NCI-H2107 treated with DMSO at 0.1 percent for 48 hours (cell line): ENCODE measurements at regions not wholly inside any gene's neighbourhood (a gene's known extent, or its start where the extent isn't known, plus 50 kb on each side); places are given as distances from the start of the nearest gene placed in this dataset.
"Not testable (repeated sequence)": the region's sequence is repeated elsewhere in the genome, so short reads cannot be mapped to it uniquely, and the experiment has no call there.

ENCODE experiments used
- DNase-seq: peaks from one replicate; lab custom pipeline; 2025; ENCODE audit not compliant: unreplicated experiment; lab: John Stamatoyannopoulos, UW

DNA sequence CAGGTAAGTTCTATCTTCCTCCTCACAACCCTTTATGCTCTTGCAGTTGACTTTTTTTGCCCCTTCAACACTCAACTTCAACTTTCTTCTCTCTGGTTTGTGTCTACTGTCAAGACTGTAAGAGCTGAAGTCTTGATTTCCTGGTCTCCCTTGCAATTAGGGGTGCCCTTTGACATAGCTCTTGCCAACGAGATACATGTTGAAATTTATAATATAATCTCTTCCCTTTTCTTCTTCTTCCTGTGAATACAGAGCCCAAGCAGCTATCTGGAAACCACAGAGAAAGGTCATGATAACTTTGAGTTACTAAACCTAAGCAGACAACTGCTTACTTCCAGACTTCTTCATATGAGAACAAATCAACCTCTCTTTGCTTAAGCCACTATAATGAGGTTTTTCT is 163.5 kb downstream of the MC4R start:
- no peak for DNase-seq

DNA sequence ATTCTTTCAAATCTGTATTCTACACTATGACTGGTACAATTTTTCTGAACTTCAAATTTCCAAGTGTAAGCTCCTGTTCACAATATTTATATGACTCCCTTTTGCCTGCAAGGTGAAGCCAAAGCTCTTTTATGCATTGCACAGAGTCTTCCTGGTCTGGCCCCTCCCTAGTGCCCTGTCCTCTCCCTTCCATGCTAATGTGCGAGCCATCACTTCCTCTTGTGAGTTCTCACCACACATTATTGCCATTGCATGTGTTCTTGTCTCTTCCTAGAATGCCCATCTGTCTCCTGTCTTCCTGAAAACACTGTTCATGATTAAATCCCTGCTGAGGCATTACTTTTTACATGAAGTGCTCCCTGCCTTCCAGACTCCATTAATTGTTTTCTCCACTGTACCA is 169.9 kb downstream of the MC4R start:
- DNase-seq, result no peak

DNA sequence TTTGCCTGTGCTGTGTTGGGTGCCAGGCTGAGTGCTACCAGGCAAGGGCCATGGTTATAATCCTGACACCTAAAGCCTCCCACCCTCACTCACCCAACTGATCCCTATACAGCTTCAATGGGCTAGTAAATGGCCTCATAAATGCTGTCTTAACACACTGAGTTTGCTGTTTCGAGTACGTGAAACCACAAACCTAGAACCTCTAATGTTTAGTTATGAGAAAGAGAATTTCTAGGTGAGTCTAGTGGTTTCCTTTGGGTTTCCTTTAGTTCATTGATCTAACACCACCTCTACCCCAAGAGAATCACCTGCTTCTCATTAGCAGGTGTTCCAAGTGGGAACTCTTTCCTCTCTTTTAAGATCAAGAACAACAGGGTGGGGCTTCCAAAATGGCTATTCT is 172.0 kb downstream of the MC4R start:
- no peak for DNase-seq

DNA sequence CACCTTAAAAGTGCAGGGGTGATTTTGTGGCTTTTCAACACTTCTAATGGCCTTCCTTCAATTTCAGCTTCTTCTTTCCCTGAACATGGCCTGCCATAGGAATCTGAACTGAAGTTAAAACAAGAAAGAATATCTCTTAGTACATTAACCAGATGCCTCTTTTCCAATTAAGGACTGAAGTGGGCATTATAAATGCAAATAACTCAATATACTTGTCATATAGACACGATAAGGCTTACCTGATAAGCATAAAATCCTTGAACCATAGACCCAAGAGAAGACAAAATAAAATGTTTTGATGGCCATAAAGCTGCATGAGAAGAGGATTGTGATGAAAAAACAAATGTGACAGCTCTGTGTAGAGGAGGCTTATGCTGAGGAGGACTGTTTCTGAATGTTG is 173.1 kb downstream of the MC4R start:
- no peak for DNase-seq

DNA sequence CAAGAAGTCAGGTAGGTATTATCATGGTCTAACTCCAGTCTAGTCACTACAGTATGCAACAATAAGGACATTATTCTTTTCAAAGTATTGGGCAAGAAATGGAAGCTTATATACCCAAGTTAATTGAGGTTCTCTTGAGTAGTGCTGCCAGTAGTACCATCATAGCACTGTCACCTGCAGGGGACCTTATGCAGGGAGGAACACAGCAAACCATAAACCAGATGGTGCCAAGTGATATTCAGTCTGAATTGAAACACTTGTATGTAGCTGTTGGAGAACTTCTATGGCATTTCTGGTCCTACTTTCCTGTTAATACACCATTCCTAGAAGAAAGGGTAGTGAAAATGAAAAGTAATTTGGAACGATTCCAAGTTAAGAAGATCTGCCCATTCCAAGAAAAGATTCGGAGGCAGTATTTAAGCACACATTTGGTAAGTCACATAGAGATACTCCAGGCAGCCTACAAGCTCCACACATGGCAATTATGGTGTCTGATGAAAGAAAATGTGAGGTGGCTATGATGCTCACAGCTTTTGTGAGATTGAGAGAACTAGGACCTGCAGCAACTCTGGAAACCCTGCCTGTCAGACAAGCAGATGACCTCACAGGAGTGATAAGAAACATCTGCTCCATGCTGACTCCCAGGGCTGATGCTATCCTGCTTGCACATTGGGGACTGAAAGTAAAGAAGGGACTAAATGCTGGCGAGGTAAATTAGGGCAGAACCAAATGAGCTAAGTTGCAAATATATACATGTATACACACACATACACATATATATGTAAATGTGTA is 174.7 kb downstream of the MC4R start:
- DNase-seq, result no peak

DNA sequence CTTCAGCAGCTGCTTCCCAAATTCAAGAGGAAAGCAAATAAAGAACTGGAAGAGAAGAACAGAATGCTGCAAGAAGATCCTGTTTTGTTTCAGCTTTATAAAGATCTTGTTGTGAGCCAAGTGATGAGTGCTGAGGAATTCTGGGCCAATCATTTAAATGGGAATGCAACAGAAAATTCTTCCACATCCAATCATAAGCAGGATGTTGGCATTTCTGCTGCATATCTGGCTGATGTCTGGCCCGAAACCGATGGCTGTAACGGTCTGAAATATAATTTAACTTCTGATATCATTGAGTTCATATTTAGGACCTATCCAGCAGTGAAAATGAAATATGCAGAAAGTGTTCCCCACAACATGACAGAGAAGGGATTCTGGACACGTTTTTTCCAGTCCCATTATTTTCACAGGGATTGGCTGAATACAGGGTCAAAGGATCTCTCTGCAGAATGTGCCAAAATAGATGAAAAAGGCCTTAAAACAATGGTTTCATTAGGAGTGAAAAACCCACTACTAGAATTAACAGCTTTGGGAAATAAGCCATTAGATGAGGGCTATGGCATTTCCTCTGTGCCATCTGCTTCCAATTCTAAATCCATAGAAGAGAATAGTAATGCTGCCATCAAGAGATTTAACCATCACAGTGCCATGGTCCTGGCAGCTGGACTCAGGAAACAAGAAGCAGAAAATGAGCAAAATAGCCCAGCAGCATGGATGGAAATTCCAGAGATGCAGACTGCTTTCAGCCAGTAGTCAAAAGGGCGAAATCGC is 175.6 kb downstream of the MC4R start:
- no peak for DNase-seq

DNA sequence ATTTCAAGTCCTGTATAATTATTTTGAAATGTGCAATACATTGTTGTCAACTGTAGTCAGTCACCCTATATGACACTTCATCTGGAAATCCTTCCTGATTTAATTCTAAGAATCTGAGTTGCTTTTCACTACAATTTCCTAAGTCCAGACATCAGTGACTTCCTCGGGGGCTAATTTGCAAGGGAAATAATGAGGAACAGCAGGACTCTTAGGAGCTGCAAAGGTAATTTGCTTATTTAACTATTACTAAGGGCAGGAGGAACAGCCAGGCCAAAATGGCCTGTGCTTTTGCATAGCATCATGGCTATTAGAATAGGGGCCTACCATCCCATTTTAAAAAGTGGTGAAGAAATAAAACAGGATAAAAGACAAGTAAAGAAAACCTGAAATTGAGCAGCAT is 178.8 kb downstream of the MC4R start:
- DNase-seq, result no peak

DNA sequence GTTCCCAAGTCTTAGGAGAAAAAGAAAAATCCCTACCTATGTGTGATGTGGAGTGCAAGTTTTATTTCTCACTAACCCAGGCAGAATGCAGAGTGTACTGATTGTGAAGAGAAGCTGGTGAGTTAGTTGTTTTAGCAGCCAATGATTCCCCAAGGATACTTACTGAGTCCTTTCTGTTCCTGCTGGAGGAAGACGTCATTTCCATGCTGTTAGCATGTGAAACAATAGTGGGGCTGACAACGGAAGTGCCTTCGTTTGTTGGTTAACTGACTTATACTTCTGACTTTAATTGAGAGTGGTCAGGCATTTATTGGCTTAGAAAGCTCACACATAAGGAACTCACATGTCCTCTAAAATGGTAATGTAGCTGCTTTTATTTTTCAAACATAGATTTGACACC is 180.6 kb downstream of the MC4R start:
- no peak for DNase-seq

DNA sequence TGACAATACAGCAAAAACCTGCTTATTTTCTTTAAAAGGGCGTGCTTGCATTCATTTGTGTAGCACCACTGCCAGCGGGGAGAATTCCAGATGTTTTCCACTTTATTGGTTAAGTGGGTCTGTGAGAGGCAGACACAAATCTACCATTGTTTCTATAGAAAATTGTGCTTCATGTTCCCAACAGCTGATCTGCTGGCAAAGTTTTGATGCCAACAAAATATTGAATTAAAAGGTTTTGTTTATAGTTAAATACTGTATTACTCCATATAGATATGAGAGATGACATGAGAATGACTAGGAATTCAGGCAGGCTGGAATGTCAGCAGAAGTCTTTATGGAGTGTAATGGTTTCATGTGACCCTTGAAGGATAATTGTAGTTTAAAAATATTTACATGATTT is 182.7 kb downstream of the MC4R start:
- DNase-seq, result no peak

DNA sequence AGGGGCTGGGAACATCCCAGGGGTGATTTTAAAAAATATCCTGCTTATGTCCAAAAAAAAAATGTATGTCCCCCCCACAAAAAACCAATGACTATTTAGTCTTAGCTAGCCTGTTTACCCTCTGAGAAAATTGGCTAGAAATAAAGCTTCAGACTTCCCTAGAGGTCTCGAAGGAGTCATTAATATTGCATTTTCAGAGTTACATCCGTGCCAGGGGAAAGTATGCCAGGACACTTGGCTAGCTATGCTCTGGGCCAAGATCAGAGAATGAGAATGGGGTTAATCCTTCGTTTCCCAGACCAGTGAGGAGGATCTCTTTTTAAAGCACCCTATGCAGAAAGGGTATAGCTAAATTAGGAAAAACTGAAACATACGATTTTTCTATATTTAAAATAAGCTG is 183.6 kb downstream of the MC4R start:
- no peak for DNase-seq

DNA sequence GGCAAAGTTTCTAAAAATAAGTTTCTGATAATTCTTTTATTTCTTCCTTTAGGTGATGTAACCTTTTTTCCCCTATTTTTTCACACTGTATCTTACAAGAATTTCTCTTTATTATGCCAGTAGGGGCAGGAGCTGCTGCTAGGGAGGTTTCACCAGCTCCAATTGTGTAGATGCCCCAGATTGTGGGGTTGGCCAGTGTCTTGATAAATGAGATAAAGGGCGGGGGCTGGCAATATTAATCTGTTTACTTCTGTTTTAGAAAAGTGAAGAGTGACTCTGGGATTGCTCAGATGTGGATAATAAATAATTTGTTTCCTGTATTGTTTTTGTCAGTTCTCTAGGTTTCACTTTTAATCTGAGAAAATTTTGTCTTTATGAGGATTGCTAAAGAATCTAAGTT is 190.4 kb downstream of the MC4R start:
- DNase-seq, result no peak

DNA sequence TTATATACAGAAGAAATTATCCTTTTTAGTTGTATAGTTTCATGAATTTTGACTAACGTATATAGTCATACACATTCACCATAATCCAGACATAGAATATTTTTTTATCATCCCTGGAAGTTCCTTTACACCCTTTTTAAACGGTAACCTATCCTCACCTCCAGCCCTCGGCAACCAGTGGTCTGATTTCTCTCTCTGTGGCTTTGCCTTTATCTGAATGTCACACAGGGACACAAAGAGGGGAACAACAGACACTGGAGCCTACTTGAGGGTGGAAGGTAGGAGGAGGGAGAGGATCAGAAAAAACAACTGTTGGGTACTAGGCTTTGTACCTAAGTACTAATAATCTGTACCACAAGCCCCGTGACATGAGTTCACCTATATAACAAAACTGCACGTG is 191.9 kb downstream of the MC4R start:
- no peak for DNase-seq

DNA sequence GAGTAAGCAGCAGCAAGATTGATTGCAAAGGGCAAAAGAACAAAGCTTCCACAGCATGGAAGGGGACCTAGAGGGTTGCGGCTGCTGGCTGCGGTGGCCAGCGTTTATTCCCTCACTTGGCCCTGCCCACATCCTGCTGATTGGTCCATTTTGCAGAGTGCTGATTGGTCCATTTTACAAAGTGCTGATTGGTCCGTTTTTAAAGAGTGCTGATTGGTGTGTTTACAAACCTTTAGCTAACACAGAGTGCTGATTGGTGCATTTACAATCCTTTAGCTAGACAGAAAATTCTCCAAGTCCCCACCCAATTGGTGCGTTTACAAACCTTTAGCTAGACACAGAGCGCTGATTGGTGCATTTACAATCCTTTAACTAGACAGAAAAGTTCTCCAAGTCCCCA is 194.4 kb downstream of the MC4R start:
- DNase-seq, result not testable (repeated sequence)

DNA sequence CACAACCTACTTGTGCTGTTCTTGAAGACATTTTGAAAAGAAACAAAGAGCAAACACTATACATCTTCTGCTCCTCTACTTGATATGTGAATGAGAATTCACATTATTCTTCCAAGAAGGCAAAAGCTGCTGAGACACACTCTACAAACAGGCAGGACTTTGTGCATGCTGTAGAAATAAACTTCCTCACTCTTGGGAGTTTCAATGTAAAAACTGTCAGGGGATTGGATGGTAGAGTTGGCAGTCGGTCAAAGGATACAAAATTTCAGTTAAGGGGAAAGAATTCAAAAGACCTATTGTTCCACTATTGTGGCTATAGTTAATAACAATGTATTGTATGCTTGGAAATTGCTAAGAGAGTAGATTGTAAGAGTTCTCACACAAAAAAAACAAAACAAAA is 196.3 kb downstream of the MC4R start:
- peak; percentile 52 for DNase-seq

DNA sequence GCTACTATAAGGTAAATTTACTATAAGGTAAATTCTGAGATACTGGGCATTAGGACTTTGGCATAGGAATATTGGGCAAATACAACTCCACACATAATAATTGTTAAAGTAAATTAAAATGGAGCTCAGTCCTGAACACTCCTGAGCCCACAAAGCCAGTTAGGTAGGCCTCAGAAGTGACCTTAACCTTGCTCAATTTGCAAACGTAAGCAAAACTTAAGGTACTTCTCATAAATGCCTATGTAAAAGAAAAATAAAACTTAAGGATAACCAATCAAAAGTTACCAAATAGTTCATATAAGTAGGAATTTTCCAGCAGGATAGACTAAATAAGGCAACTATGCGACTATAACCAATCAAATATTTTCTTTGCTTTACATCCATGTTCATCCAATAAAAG is 197.7 kb downstream of the MC4R start:
- DNase-seq, result no peak

DNA sequence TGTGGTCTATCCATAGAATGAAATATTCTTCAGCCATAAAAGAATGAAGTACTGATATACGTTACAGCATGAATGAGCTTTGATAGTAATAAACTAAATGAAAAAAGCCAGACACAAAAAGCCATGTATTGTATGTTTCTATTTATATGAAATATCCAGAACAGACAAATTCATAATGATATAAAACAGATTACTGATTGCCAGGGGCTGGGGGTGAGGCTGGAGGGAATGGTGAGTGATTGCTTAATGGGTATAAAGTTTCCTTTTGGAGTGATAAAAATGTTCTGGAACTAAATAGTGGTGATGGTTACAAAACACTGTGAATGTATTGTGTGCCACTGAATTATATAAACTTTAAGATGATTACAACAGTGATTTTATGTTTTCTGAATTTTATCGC is 200.5 kb downstream of the MC4R start:
- DNase-seq, result no peak

DNA sequence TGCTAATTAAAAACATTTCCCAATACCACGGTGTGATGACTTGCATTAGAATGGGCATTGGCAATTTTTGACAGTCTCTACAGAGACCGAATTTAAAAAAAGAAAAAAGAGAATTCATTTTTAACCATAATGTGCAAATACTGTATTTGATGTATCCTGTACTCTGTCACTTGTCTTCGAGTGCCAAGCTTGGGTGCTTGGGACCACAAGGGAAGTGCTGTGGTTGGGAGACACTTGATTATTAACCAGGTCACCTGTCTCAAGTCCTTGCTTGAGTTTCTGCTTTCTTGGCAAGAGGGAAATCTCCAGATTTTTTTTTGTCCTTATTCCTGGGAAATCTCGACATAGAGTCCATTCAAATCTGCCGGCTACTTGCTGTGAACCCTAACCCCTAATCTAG is 209.0 kb downstream of the MC4R start:
- no peak for DNase-seq

DNA sequence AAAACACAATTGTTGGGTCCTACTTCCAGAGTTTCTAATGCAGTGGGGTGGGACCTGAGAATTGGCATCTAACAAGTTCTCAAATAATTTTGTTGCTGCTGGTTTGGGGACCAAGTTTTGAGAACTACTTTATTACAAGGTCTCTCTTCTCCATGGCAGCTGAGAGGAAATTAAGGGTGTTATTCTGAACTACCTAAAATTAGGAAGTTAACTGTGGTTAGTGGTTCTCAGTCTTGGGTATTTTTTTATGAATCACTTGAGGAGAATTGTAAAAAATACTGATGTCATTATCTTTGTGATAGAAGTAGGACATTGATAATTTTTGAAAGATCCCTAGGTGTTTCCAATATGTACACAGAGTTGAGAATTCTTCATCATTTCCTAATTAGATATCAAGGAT is 210.2 kb downstream of the MC4R start:
- DNase-seq, result no peak

DNA sequence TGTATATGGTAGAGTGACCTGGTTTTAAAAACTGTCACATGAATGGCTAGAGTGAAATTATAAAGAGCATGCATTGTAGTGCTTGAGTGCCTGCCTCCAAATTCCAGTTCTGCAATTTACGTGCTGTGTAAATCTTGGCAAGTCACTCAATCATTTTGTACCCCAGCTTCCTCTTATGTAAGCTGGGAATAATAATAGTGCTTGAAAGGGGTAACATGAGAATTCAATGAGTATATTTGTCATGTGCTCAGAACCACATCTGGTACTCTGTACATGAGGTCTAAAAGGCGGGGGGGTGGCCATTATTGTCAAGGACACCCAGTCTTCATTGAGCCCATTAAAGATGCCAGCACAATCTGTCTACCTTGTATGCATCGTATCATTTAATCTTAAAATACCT is 214.8 kb downstream of the MC4R start:
- peak; percentile 50 for DNase-seq

DNA sequence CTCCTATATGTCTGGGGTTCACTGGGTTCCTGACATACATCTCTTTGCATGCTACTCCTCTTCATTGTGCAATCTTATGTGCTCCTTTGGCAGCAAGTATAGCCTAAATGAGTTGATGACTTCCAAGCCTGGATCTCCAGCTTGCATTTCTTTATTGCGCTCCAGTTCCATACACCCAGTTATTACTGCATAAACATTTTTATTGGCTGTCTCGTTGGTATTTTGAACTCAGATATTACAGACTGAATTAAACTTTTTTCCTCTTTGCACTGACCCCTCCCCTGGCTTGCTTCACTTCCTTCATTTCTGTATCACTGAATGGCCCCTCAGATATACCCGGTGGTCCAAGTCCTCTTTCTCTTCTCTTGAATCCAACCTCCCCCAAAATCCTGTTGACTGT is 219.2 kb downstream of the MC4R start:
- DNase-seq, result no peak

DNA sequence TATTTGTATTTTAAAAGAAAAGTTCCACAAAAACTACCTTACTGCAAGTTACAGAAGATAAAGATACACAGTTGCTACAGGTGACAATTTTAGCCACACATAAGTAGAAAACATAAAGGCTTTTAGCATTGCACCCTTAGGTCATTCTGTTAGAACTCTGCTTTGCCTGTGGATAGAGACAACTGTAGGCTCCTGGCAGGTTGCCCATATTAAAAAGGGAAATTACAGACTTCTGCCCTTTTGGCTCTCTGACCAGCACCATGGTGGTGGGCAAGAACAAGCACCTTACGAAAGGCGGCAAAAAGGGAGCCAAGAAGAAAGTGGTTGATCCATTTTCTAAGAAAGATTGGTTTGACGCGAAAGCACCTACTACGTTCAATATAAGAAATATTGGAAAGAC is 223.3 kb downstream of the MC4R start:
- DNase-seq, result no peak

DNA sequence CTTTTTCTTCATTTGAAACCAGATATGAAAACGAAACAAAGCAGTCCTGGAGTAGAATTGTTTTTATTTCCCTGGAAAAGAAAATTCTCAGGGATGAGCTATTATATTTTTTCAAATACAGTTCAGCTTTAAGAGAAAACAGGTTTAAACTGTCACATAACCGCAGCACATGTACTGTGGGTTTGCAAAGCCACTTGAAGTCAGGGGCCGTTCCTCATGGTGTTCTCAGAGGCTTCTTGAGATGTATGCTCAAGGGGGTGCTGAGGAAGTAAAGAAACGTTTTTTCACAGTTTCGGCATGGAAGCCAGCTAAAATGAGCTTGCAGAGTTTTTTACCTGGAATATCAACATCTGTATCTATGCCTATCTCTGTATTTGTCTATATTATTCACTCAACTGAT is 225.3 kb downstream of the MC4R start:
- DNase-seq, result no peak
